Endothelial cell of umbilical vein (primary cell): ENCODE measurements at regions not wholly inside any gene's neighbourhood (a gene's known extent, or its start where the extent isn't known, plus 50 kb on each side); places are given as distances from the start of the nearest gene placed in this dataset.

ENCODE experiments used
- BruUV-seq: library from RNA; stranded (reverse); fragments of 400-500 nt; replicated peaks from 2 replicates; lab custom pipeline; 2021; lab: Mats Ljungman, UMichigan
- CTCF ChIA-PET: fragments of 300-600, 350-600 bp; sonication (Branson Sonifier 250); formaldehyde crosslinking; loops from one replicate; lab custom pipeline; 2021; ENCODE audit warnings: antibody characterized with exemption, inconsistent platforms; lab: Charles Lee
- POLR2A ChIA-PET: fragments of 300-600, 350-600 bp; sonication (Branson Sonifier 250); formaldehyde crosslinking; loops from one replicate; lab custom pipeline; 2021; ENCODE audit warnings: antibody characterized with exemption, inconsistent platforms; lab: Charles Lee
- DNase-seq: peaks from one replicate; pipeline ENCODE4 v3.0.0-alpha.2; 2011; ENCODE audit warnings: low read depth, low spot score
- FAIRE-seq: peaks from 2 replicates; lab custom pipeline; 2011; peaks lifted over from hg19 to GRCh38; lab: Jason Lieb, UNC
- H2AFZ ChIP-seq: 2 replicates; pipeline ENCODE4 v1.6.0; 2012; ENCODE audit warnings: low read depth, low read length, control low read depth, inconsistent platforms
- H3K27ac ChIP-seq: 2 replicates; pipeline ENCODE4 v1.5.1; 2011; ENCODE audit warnings: low read depth, mild to moderate bottlenecking, control low read depth, low read length, moderate library complexity; ENCODE audit not compliant: insufficient read depth
- H3K27me3 ChIP-seq, 2 experiments: 2 replicates each; pipeline versions ENCODE4 v1.6.0 to v1.6.1; 2011; ENCODE audit warnings: low read length in 2 of 2, mixed read lengths in 1 of 2; ENCODE audit not compliant: control insufficient read depth in 2 of 2, insufficient read depth in 2 of 2
- H3K36me3 ChIP-seq, 2 experiments: 2 replicates in 1 of 2; 3 replicates in 1 of 2; pipeline ENCODE4 v1.5.1; 2011; ENCODE audit warnings: low read length in 2 of 2, mild to moderate bottlenecking in 1 of 2, moderate library complexity in 1 of 2; ENCODE audit not compliant: control insufficient read depth in 2 of 2, insufficient read depth in 2 of 2; ENCODE audit errors: extremely low read depth in 1 of 2
- H3K4me1 ChIP-seq: 3 replicates; pipeline ENCODE4 v1.5.1; 2011; ENCODE audit warnings: mild to moderate bottlenecking, low read length; ENCODE audit not compliant: control insufficient read depth, insufficient read depth; ENCODE audit errors: extremely low read depth
- H3K4me2 ChIP-seq: 2 replicates; pipeline ENCODE4 v1.6.1; 2011; ENCODE audit warnings: low read length, control low read depth, mixed read lengths; ENCODE audit not compliant: insufficient read depth
- H3K4me3 ChIP-seq, 3 experiments: fragments of 200-600 bp in 1 of 3; sonication (generic), shearing (Covaris generic) in 1 of 3; replicated peaks in 1 of 3; 2 replicates each; pipeline ENCODE4 v1.5.1; 2011 to 2016; ENCODE audit warnings: control low read depth in 3 of 3, low read length in 3 of 3, mild to moderate bottlenecking in 2 of 3, inconsistent platforms in 1 of 3, low read depth in 1 of 3, moderate library complexity in 1 of 3; ENCODE audit not compliant: insufficient read depth in 1 of 3
- H3K79me2 ChIP-seq: 2 replicates; pipeline ENCODE4 v1.6.0; 2012; ENCODE audit warnings: low read length, inconsistent platforms; ENCODE audit not compliant: control insufficient read depth, insufficient read depth
- H3K9ac ChIP-seq: replicated peaks from 2 replicates; pipeline ENCODE3; 2011; ENCODE audit warnings: low read length, control low read depth; ENCODE audit not compliant: insufficient read depth; ENCODE audit errors: extremely low read depth
- H3K9me1 ChIP-seq: replicated peaks from 3 replicates; pipeline ENCODE4 v1.6.0; 2011; ENCODE audit warnings: mild to moderate bottlenecking, low read length; ENCODE audit not compliant: control insufficient read depth, insufficient read depth; ENCODE audit errors: extremely low read depth
- H3K9me3 ChIP-seq: replicated peaks from 2 replicates; pipeline ENCODE4 v1.5.1; 2012; ENCODE audit warnings: low read length, inconsistent platforms; ENCODE audit not compliant: control insufficient read depth, insufficient read depth
- H4K20me1 ChIP-seq: replicated peaks from 2 replicates; pipeline ENCODE3; 2011; ENCODE audit warnings: mild to moderate bottlenecking, low read length; ENCODE audit not compliant: control insufficient read depth, insufficient read depth; ENCODE audit errors: extremely low read depth
- EZH2 ChIP-seq: IDR thresholded peaks from 2 replicates; pipeline ENCODE4 v1.6.1; 2012; ENCODE audit warnings: borderline replicate concordance, low read depth, mild to moderate bottlenecking, moderate library complexity, low read length, inconsistent platforms; ENCODE audit not compliant: severe bottlenecking
- GATA2 ChIP-seq: IDR thresholded peaks from 2 replicates; pipeline ENCODE4 v1.7.0; 2011; ENCODE audit warnings: low read depth, mild to moderate bottlenecking, moderate library complexity, mixed read lengths, low read length; ENCODE audit not compliant: insufficient read length, insufficient read depth
- JUN ChIP-seq: IDR thresholded peaks from 2 replicates; pipeline ENCODE4 v1.6.1; 2011; ENCODE audit warnings: borderline replicate concordance, low read depth; ENCODE audit not compliant: insufficient read length, insufficient read depth
- POLR2AphosphoS5 ChIP-seq: IDR thresholded peaks from 2 replicates; pipeline ENCODE4 v1.6.1; 2012; ENCODE audit warnings: low read depth, mild to moderate bottlenecking, control low read depth, low read length, moderate library complexity; ENCODE audit not compliant: insufficient read depth
- dilution Hi-C: fragments of 300-500 bp; cut with MboI; formaldehyde crosslinking; loops from one replicate; pipeline ENCODE4 v1.15.0; 2019; ENCODE audit warnings: low sequenced_read_pairs; ENCODE audit not compliant: extremely low pct_ligation_motif_present
- intact Hi-C: fragments of 100-400 bp; cut with micrococcal nuclease; formaldehyde crosslinking; loops from one replicate; pipeline ENCODE4 v1.10.0; 2022

GRCh38 chr3:168981396-168981795 is 682.1 kb downstream of the MECOM start:
- Histone ChIP-seq H3K9me3 (no peaks in the 10 kb centered on the region), H3K4me1 (peaks cover 2% of the 10 kb centered on the region), H3K4me3 (no peak overlapping the region), H3K9ac (no peak overlapping the region), H3K36me3 (no peaks in the 10 kb centered on the region), H3K27me3 (no peaks in the 10 kb centered on the region), H3K9me1 (no peaks in the 10 kb centered on the region), H2AFZ (no peak overlapping the region), H3K27ac (no peak overlapping the region), H3K4me2 (no peak overlapping the region), H4K20me1 (no peaks in the 10 kb centered on the region), H3K79me2 (no peaks in the 10 kb centered on the region)
- no peak for FAIRE-seq
- BruUV-seq, result no TSS peak
- DNase-seq, result no peak
- intact Hi-C loops (no loop called here), dilution Hi-C loops (no loop called here)
- POLR2A ChIA-PET, result no interaction called here
- TF ChIP-seq GATA2 (no peak), JUN (no peak), EZH2 (no peak)
- CTCF ChIA-PET, result interaction anchor here (1.3 to 1.8 kb wide), 2 partner anchors 29 to 687 kb away, joined by 4 to 7 read pairs; no protein-coding TSS in a partner anchor

GRCh38 chr3:168977716-168978374 is 685.7 kb downstream of the MECOM start:
- BruUV-seq, result no TSS peak
- Histone ChIP-seq H2AFZ (peak overlapping the region; percentile 64), H3K27me3 (no peaks in the 10 kb centered on the region), H3K4me1 (peaks cover 2% of the 10 kb centered on the region), H3K27ac (no peak overlapping the region), H3K9me3 (no peaks in the 10 kb centered on the region), H3K9me1 (no peaks in the 10 kb centered on the region), H3K4me2 (no peak overlapping the region), H3K9ac (no peak overlapping the region), H3K36me3 (no peaks in the 10 kb centered on the region), H3K79me2 (no peaks in the 10 kb centered on the region), H4K20me1 (no peaks in the 10 kb centered on the region), H3K4me3 (no peak overlapping the region)
- POLR2A ChIA-PET, result no interaction called here
- FAIRE-seq, result peak; percentile 94
- CTCF ChIA-PET, result interaction anchor here (1.0 to 1.4 kb wide), 3 partner anchors 8 to 25 kb away, joined by 3 to 9 read pairs (median 3); no protein-coding TSS in a partner anchor
- intact Hi-C loops (no loop called here), dilution Hi-C loops (no loop called here)
- DNase-seq, result peak; percentile 95
- peak; percentile 18 for TF ChIP-seq POLR2AphosphoS5
- TF ChIP-seq GATA2, result no peak
